WERI-Rb-1 (cell line): ENCODE measurements at regions not wholly inside any gene's neighbourhood (a gene's known extent, or its start where the extent isn't known, plus 50 kb on each side); places are given as distances from the start of the nearest gene placed in this dataset.

ENCODE experiments used
- DNase-seq: peaks from one replicate; pipeline ENCODE4 v3.0.0-alpha.2; 2020
- H3K27ac ChIP-seq: fragments of 250-450 bp; sonication (Bioruptor Pico); 2 replicates; pipeline ENCODE4 v1.5.1; 2020; ENCODE audit warnings: mild to moderate bottlenecking, moderate library complexity
- H3K27me3 ChIP-seq: fragments of 250-450 bp; sonication (Bioruptor Pico); 2 replicates; pipeline ENCODE4 v1.5.1; 2021; ENCODE audit warnings: mild to moderate bottlenecking, low read depth, moderate library complexity; ENCODE audit not compliant: insufficient read depth, severe bottlenecking
- H3K36me3 ChIP-seq: fragments of 250-450 bp; sonication (Bioruptor Pico); 2 replicates; pipeline ENCODE4 v1.5.1; 2020; ENCODE audit warnings: mild to moderate bottlenecking, moderate library complexity
- H3K4me3 ChIP-seq: 2 replicates; pipeline ENCODE4 v1.5.1; 2011; ENCODE audit warnings: low read depth, mild to moderate bottlenecking, control low read depth, low read length
- H3K9me3 ChIP-seq: fragments of 250-450 bp; sonication (Bioruptor Pico); 2 replicates; pipeline ENCODE4 v1.5.1; 2021; ENCODE audit warnings: mild to moderate bottlenecking, moderate library complexity; ENCODE audit not compliant: severe bottlenecking
- CTCF ChIP-seq: IDR thresholded peaks from 2 replicates; pipeline ENCODE4 v1.5.1; 2011; ENCODE audit warnings: low read depth, mild to moderate bottlenecking, control low read depth, inconsistent platforms, low read length

DNA sequence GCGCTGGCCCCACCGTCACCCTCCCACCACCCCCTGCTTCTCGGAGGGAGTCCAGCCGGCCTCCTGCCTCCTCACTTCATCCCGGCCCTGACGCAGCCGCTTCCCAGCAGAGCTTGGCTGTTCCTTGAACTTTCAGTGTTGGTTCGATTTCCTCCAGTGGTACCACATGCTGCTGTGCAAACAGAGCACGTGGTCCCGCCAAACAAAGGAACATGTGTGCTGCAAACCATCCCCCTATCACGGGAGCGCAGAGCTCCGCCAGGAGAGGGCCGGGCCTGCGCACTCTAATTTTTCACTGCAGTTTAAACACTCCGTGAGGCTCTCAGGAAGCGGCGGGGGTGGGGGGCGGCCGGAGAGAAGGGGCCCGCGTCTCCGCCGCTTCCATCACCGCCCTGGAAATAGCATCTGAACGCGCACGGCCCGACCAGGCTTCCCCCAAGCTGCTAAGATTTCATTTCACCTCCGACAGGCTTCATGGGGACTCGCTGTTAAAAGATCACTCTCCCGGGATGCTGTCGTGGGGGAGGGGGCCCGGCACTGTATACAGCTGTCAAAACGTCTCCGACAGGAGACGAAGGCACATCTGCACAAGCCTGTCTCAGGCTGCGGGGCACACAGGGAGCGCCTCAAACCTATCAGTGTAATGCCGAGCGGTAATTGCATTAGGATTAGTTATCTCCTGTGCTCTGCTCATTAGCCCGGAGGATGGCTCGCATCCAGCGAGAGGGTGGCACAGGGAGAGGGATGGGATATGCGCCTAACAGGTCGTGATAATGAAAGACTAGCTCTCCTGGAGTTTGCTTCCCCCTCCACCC, 269.9 kb upstream of the SORL1-AS1 start:
- peak overlapping the region; percentile 59 for H3K4me3 ChIP-seq
- peak; percentile 63 for DNase-seq
- peaks cover 3% of the 10 kb centered on the region for H3K9me3 ChIP-seq
- H3K27me3 ChIP-seq, result no peaks in the 10 kb centered on the region
- no peaks in the 10 kb centered on the region for H3K36me3 ChIP-seq
- TF ChIP-seq CTCF, result no peak
- peak overlapping the region; percentile 33; the same call in 1 of the 2 replicates for H3K27ac ChIP-seq

GRCh38 chr11:121721961-121722360, 269.2 kb upstream of the SORL1-AS1 start:
- Histone ChIP-seq H3K27ac (peak overlapping the region; percentile 33; the same call in 1 of the 2 replicates), H3K9me3 (peaks cover 3% of the 10 kb centered on the region), H3K4me3 (no peak overlapping the region), H3K27me3 (no peaks in the 10 kb centered on the region), H3K36me3 (no peaks in the 10 kb centered on the region)
- no peak for DNase-seq
- TF ChIP-seq CTCF, result no peak

DNA sequence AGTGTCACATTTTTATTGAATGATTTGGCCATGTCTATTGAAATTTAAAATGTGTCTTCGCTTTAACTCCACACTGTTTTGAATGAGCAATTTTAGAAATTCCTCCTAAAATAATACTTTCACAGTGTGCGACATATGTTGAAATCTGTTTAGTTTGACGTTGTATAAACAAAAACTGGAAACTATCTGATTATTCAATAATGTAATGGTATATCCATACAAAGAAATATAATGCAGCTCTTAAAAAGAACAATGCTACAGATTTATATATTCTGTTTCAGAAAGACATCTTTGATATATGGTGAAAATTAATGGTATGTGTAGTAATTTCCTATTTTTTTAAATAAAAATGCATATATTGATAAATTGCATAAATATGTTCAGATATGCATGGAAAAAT, 268.7 kb upstream of the SORL1-AS1 start:
- peaks cover 3% of the 10 kb centered on the region for H3K9me3 ChIP-seq
- no peaks in the 10 kb centered on the region for H3K27me3 ChIP-seq
- no peaks in the 10 kb centered on the region for H3K36me3 ChIP-seq
- no peak for DNase-seq
- H3K27ac ChIP-seq, result no peak overlapping the region
- no peak overlapping the region for H3K4me3 ChIP-seq
- TF ChIP-seq CTCF, result no peak

GRCh38 chr11:121717296-121717695, 264.5 kb upstream of the SORL1-AS1 start:
- H3K27me3 ChIP-seq, result no peaks in the 10 kb centered on the region
- H3K36me3 ChIP-seq, result no peaks in the 10 kb centered on the region
- no peak for DNase-seq
- peaks cover 1% of the 10 kb centered on the region for H3K9me3 ChIP-seq
- no peak for TF ChIP-seq CTCF
- H3K27ac ChIP-seq, result no peak overlapping the region
- H3K4me3 ChIP-seq, result no peak overlapping the region

GRCh38 chr11:121716060-121716459, 263.3 kb upstream of the SORL1-AS1 start:
- no peak for DNase-seq
- no peak overlapping the region for H3K27ac ChIP-seq
- no peak for TF ChIP-seq CTCF
- H3K36me3 ChIP-seq, result no peaks in the 10 kb centered on the region
- H3K27me3 ChIP-seq, result no peaks in the 10 kb centered on the region
- no peak overlapping the region for H3K4me3 ChIP-seq
- H3K9me3 ChIP-seq, result no peaks in the 10 kb centered on the region

DNA sequence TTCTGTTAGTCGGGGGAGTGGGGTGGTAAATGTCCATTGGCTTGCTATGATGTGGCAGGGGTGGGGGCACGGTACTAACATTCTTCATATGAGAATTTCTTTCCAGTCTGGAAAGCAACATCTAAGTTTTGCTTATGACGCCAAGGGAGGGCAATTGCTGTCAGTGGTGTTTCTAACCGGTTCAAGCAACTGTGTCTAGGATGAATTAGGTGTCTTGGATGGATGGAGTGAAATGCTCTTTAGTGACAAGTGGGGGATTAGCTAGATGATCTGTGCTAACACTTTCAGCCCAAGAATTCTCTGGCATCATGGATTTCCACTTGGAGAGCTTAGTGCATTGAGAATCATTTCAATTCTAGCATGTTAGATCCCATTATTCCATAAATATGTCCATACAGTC, 262.6 kb upstream of the SORL1-AS1 start:
- Histone ChIP-seq H3K9me3 (no peaks in the 10 kb centered on the region), H3K36me3 (no peaks in the 10 kb centered on the region), H3K4me3 (no peak overlapping the region), H3K27me3 (no peaks in the 10 kb centered on the region), H3K27ac (no peak overlapping the region)
- TF ChIP-seq CTCF, result no peak
- peak; percentile 15 for DNase-seq
